Skeletal muscle satellite cell (primary cell): ENCODE measurements at regions not wholly inside any gene's neighbourhood (a gene's known extent, or its start where the extent isn't known, plus 50 kb on each side); places are given as distances from the start of the nearest gene placed in this dataset.

Source experiments
- H3K27me3 ChIP-seq: 2 replicates; pipeline ENCODE4 v1.7.0; 2013; ENCODE audit warnings: low read length; ENCODE audit not compliant: control insufficient read depth, insufficient read depth
- H3K36me3 ChIP-seq: 2 replicates; pipeline ENCODE4 v1.7.0; 2013; ENCODE audit warnings: mild to moderate bottlenecking, control low read depth, low read length; ENCODE audit not compliant: insufficient read depth
- H3K4me1 ChIP-seq: 2 replicates; pipeline ENCODE4 v1.7.0; 2013; ENCODE audit warnings: low read length; ENCODE audit not compliant: control insufficient read depth, insufficient read depth
- H3K4me2 ChIP-seq: 2 replicates; pipeline ENCODE4 v1.7.0; 2013; ENCODE audit warnings: mild to moderate bottlenecking, low read length
- H3K4me3 ChIP-seq: 2 replicates; pipeline ENCODE4 v1.7.0; 2013; ENCODE audit warnings: low read length
- H3K9ac ChIP-seq: 2 replicates; pipeline ENCODE4 v1.7.0; 2013; ENCODE audit warnings: mild to moderate bottlenecking, low read depth, low read length, moderate library complexity
- H3K9me3 ChIP-seq: replicated peaks from 2 replicates; pipeline ENCODE4 v1.7.0; 2013; ENCODE audit warnings: mild to moderate bottlenecking, control low read depth, low read length

DNA sequence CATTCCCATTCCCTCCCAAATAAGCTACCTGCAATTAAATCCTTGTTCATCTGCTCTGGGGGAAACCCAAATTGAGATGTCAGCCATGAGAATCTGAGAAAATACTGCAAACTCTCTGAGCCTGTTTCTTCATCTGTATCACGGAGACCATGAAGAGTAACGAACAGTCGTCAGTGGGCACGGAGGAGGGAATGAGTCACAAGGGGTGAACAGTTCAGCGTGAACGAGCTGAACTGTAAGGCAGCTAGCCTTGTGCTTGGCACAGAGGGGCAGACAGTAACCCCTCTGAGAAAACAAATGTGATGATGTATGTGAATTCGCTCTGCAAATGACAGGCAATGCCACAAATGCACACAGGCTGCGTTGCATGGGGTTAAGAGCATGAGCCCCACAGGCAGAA lies 288.7 kb downstream of the FOXO1 start:
- no peak overlapping the region for H3K4me3 ChIP-seq
- H3K4me1 ChIP-seq: peaks cover 18% of the 10 kb centered on the region
- peak overlapping the region; percentile 57 for H3K4me2 ChIP-seq
- no peaks in the 10 kb centered on the region for H3K36me3 ChIP-seq
- no peaks in the 10 kb centered on the region for H3K9me3 ChIP-seq
- H3K9ac ChIP-seq: peak overlapping the region; percentile 31
- H3K27me3 ChIP-seq: no peaks in the 10 kb centered on the region

DNA sequence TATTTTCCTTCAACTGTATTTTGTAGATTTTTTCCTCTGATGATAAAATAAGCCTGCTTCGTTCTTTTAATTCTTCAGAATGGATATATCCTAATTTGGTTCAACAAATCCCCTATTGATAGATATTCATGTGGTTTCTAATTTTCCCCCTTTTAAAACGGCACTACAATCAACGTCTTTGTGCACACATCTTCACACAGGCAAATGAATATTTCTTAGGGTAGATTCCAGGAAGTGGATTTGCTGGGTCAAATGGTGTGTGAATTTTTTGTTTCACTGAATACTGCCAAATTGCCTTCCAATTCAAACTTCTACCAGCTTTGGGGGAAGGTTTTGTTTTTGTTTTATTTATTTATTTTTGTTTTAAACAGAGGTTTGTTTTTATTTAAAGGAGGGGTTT lies 287.2 kb downstream of the FOXO1 start:
- peaks cover 18% of the 10 kb centered on the region for H3K4me1 ChIP-seq
- H3K4me3 ChIP-seq: no peak overlapping the region
- no peak overlapping the region for H3K4me2 ChIP-seq
- H3K9me3 ChIP-seq: no peaks in the 10 kb centered on the region
- H3K27me3 ChIP-seq: no peaks in the 10 kb centered on the region
- H3K9ac ChIP-seq: no peak overlapping the region
- no peaks in the 10 kb centered on the region for H3K36me3 ChIP-seq

DNA sequence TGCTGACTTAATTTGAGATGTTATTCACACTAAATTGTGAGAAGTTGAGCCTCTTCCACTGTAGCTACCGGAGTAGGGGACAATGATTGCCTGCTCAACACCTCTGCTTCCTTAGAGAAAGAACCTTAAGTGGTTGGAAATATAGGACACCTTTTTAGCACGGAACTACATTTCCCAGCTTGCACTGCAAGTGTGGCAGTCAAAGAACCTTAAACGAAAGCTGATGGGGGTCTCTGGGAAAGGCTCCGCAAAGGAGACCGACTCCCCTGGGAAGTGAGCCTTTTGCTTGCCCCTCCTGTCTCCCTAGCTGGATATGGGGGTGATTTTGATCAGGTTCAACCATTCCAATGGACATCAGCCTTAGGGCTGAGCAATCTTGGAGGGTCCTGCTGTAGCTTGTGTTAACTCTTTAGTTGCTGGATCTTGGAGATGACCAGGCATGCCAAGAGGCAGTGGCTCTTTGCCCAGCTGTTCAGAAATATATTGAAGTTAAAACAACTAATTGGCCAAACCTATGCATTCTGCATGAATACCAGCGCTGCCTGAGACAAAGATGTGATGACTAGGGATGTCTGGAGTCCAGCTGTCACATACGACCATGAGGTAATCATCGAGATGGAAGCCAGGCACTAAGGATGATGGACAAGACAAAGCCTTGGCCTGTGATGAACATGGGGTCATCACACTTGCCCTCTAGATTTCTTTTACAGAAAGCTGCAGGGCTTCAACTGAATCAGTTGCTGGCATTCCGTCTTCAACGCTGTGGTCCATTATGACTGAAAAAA lies 286.5 kb downstream of the FOXO1 start:
- no peak overlapping the region for H3K4me3 ChIP-seq

DNA sequence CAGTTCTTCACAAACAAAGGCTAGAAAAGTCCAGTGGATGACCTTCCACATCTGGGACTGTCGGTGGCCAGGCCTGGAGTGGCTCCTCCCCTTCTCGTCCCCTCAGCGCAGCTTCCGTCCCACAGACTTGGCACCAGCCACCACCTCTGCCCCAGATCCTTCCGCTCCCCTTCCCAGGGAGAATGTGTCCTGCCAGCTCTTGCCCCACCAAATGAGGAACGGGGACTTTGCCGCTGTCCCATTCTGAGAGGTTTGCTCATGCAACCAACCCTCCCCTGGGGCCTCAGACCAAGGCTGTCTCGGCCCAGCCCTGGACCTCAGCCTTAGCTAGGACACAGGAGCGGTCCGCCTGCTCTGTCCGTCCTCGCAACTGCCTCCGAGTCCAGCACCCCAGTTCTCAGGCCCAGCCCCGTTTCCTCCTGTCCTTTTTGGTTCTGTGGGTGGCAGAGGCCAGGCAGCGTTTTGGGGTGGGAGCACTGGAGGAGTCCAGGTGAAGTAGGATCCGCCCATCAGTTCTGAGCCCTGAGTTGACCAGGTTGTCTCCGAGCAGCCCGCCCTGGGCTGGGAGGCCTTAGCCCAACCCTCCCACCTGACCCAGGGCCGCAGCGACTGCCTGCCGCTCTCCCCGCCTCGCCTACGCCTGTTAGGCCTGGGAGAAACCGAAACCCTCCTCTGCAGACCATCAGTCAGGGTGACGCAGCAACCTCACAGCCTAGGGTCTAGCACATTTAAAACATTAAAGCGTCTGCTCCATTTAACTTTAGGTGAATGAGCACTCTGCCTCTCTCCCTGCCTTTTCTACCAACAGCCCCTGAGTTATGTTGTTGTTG lies 284.3 kb downstream of the FOXO1 start:
- H3K36me3 ChIP-seq: no peaks in the 10 kb centered on the region
- peaks cover 17% of the 10 kb centered on the region for H3K4me1 ChIP-seq
- no peak overlapping the region for H3K9ac ChIP-seq
- no peak overlapping the region for H3K4me3 ChIP-seq
- no peaks in the 10 kb centered on the region for H3K27me3 ChIP-seq
- H3K4me2 ChIP-seq: no peak overlapping the region
- H3K9me3 ChIP-seq: no peaks in the 10 kb centered on the region

More for the DNA sequence above, 286.5 kb downstream of the FOXO1 start:
- Histone ChIP-seq H3K4me2 (no peak overlapping the region), H3K4me1 (peaks cover 18% of the 10 kb centered on the region), H3K9me3 (no peaks in the 10 kb centered on the region), H3K36me3 (no peaks in the 10 kb centered on the region), H3K9ac (no peak overlapping the region), H3K27me3 (no peaks in the 10 kb centered on the region)

DNA sequence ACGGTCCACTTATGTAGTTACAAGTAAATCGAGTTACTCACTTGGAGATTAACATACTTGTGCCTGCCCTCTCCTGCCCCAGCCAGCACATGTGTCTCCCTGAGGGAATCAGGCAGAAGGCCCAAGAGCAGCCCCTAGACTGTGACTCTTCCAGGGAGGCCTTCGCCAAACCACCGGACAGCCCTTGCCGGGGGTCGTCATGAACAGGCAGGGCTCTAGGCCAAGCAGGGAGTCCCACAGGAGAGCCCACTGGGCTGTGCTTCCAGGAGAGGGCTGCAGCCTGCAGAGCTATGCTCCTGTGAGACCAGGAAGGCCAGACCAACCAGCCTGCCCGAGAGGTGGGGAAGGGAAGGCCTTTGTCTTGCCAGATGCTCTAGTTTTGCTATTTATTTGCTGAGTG lies 283.3 kb downstream of the FOXO1 start:
- H3K4me1 ChIP-seq: peaks cover 8% of the 10 kb centered on the region
- no peaks in the 10 kb centered on the region for H3K9me3 ChIP-seq
- H3K4me3 ChIP-seq: no peak overlapping the region
- H3K36me3 ChIP-seq: no peaks in the 10 kb centered on the region
- H3K27me3 ChIP-seq: no peaks in the 10 kb centered on the region
- no peak overlapping the region for H3K9ac ChIP-seq
- H3K4me2 ChIP-seq: no peak overlapping the region

DNA sequence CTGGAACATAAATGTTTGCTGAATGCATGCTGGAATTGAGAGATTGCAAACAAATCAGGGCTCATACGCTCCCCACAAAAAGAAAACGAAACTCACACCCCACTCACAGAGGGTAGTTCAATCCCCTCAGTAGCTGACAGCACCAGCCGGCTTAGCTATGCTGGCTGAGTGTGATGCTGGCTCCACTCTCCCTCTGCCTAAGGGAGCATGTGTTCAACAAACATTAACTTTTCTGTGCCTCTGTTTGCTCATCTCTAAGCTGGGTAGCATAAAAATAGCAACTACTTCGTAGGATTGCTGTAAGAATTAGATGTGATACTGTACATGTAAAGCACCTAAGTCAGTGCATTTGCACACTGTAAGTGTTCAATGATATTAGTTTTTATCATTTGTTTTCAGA lies 282.6 kb downstream of the FOXO1 start:
- Histone ChIP-seq H3K4me3 (no peak overlapping the region), H3K36me3 (no peaks in the 10 kb centered on the region), H3K27me3 (no peaks in the 10 kb centered on the region), H3K4me1 (peaks cover 13% of the 10 kb centered on the region), H3K9ac (no peak overlapping the region), H3K9me3 (no peaks in the 10 kb centered on the region), H3K4me2 (no peak overlapping the region)

DNA sequence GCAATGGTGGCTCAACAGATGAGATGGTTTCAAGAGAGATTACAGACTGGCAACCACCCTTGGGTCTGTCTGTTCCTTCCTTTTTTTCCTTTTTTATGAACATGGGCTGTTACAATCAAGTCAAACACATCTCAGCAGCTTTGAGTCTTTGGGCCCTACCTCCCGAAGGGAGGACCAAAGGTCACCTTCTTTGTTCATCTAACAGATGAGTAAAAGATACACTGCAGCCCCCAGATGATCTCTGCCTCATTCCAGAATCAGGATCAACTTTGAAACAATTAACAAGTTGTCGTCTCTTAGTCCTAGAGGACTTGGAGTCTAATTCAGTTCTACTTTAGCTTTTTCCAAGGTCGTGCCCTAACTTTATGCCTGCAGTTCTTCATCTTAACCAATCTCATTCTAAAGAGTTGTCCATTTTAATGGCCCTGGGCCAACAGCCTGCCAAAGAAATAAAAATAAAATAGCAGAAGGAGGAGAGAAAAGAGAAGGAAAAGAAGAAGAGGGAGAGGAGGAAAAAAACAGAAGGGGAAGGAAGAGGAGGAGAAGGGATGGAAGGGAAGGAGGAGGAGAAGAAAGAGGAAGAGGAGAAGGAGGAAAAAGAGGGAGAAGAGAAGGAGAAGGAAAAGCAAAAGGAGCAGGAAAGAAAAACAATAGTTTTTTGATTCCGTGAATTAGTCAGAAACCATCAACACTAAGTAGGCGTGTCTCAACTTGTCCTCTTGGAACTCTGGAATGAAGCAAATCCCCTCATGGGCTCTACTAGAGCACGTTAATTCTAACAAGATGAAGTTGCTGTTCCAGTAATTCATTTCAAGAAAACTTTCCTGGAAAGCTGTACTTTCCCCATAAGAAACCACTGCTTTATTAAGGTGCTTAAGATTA lies 281.2 kb downstream of the FOXO1 start:
- no peak overlapping the region for H3K4me3 ChIP-seq
- no peaks in the 10 kb centered on the region for H3K36me3 ChIP-seq
- H3K9me3 ChIP-seq: no peaks in the 10 kb centered on the region
- peaks cover 20% of the 10 kb centered on the region for H3K4me1 ChIP-seq
- H3K4me2 ChIP-seq: no peak overlapping the region
- H3K9ac ChIP-seq: no peak overlapping the region
- no peaks in the 10 kb centered on the region for H3K27me3 ChIP-seq

DNA sequence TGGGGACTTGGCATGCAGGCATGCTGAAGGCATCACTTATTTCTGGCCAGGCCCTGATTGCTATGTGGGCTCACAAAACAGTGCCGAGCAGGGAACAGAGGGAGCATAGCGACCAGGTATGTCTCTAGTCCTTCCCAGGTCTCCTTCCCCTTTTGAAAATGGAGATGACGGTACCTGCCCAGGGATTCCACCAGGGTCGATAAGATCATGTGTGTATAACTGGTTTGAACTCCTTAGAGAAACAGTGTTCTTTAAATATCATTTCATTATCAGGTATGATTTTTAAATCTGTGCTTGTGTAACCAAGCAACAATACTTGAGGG lies 280.6 kb downstream of the FOXO1 start:
- no peak overlapping the region for H3K4me2 ChIP-seq
- no peak overlapping the region for H3K4me3 ChIP-seq
- H3K27me3 ChIP-seq: no peaks in the 10 kb centered on the region
- no peaks in the 10 kb centered on the region for H3K36me3 ChIP-seq
- H3K9ac ChIP-seq: no peak overlapping the region
- peaks cover 20% of the 10 kb centered on the region for H3K4me1 ChIP-seq
- no peaks in the 10 kb centered on the region for H3K9me3 ChIP-seq

DNA sequence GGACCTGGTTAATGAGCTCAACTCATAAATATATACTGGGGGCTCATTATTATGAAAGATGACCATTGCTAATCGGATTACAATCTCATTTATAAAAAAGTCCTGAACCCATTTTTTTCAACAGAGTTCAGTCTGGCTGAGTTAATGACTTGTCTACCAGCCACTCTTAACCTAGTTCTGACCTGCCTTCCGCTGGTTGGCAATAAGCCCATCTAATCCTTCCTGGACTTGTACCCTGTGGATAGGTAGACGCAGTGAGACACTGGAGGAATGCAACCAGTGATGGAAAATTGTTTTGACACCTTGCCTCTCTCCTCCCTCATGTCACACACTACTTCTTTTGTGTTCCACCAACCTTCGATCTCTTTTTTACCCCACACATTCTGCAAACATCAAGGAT lies 279.9 kb downstream of the FOXO1 start:
- H3K36me3 ChIP-seq: no peaks in the 10 kb centered on the region
- H3K4me3 ChIP-seq: no peak overlapping the region
- H3K27me3 ChIP-seq: no peaks in the 10 kb centered on the region
- peaks cover 20% of the 10 kb centered on the region for H3K4me1 ChIP-seq
- H3K4me2 ChIP-seq: no peak overlapping the region
- no peak overlapping the region for H3K9ac ChIP-seq
- H3K9me3 ChIP-seq: no peaks in the 10 kb centered on the region

DNA sequence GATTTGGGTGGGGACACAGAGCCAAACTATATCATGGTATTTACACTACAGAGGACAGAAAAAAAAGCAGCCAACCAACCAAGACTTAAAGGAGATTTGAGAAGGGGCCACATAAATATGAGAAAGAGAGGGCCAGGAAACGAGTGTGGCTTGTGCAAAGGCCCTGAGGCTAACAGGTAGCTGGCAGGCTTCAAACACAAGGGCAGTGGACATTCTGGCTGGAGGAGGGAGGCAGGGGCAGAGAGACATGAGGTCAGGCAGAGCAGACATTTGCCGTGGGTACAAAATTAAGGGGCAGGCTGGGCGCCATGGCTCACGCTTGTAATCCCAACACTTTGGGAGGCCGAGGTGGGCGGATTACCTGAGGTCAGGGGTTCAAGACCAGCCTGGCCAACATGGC lies 278.7 kb downstream of the FOXO1 start:
- Histone ChIP-seq H3K27me3 (no peaks in the 10 kb centered on the region), H3K4me3 (no peak overlapping the region), H3K36me3 (no peaks in the 10 kb centered on the region)

DNA sequence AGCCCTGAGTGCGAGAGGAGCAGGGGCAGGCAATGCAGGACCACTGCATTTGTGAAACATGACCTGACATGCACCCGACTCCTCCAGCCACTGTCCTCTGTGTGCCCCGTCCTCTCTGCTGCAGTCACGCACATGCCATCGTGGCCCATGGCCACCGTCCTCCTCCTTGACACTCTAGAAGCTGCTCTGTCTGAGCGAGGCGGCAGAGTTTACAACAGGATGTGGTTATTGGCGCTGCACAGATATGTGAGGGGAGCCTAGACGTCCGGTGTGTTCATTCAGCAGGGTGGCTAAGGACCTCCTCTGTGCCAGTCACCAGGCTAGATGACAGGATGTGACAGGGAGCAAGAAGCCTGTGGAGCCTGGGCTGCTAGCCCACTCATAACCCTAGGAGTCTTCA lies 277.8 kb downstream of the FOXO1 start:
- Histone ChIP-seq H3K27me3 (no peaks in the 10 kb centered on the region), H3K4me2 (peak overlapping the region; percentile 72), H3K9me3 (no peaks in the 10 kb centered on the region), H3K4me3 (peak overlapping the region; percentile 12), H3K36me3 (no peaks in the 10 kb centered on the region), H3K9ac (no peak overlapping the region), H3K4me1 (peaks cover 28% of the 10 kb centered on the region)

More for the DNA sequence above, 278.7 kb downstream of the FOXO1 start:
- Histone ChIP-seq H3K9me3 (no peaks in the 10 kb centered on the region), H3K9ac (no peak overlapping the region), H3K4me2 (no peak overlapping the region), H3K4me1 (peaks cover 28% of the 10 kb centered on the region)
